Activated CD8-positive, alpha-beta memory T cell treated with anti-CD3 and anti-CD28 coated beads, Interleukin-2, amount 10 ng/mL, durations not matched to agents 7 days and 5 days (primary cell): ENCODE measurements at regions not wholly inside any gene's neighbourhood (a gene's known extent, or its start where the extent isn't known, plus 50 kb on each side); places are given as distances from the start of the nearest gene placed in this dataset.

Source experiments
- ATAC-seq: fragments of 150-1000 bp; cut with Tn5 transposase; one replicate; pipeline ENCODE4 v1.10.0; 2021; ENCODE audit warnings: moderate library complexity
- CTCF ChIA-PET: fragments of 350-600 bp; sonication (Branson Sonifier 250); formaldehyde crosslinking; loops from one replicate; lab custom pipeline; 2021; ENCODE audit warnings: antibody characterized with exemption; lab: Charles Lee
- DNase-seq: peaks from one replicate; pipeline ENCODE4 v3.0.0-alpha.2; 2020
- H3K27ac Mint-ChIP-seq: one replicate; pipeline ENCODE4 v1.8.0; 2021; ENCODE audit warnings: mild to moderate bottlenecking, mixed read lengths
- H3K27me3 Mint-ChIP-seq: one replicate; pipeline ENCODE4 v1.8.0; 2021; ENCODE audit warnings: mixed read lengths
- H3K36me3 Mint-ChIP-seq: one replicate; pipeline ENCODE4 v1.8.0; 2021; ENCODE audit warnings: mild to moderate bottlenecking, mixed read lengths
- H3K4me1 Mint-ChIP-seq: one replicate; pipeline ENCODE4 v1.8.0; 2021; ENCODE audit warnings: mixed read lengths
- H3K4me3 Mint-ChIP-seq: one replicate; pipeline ENCODE4 v1.8.0; 2021; ENCODE audit warnings: mild to moderate bottlenecking, moderate library complexity, mixed read lengths
- H3K9me3 Mint-ChIP-seq: one replicate; pipeline ENCODE4 v1.8.0; 2022; ENCODE audit warnings: low read depth, mixed read lengths

DNA sequence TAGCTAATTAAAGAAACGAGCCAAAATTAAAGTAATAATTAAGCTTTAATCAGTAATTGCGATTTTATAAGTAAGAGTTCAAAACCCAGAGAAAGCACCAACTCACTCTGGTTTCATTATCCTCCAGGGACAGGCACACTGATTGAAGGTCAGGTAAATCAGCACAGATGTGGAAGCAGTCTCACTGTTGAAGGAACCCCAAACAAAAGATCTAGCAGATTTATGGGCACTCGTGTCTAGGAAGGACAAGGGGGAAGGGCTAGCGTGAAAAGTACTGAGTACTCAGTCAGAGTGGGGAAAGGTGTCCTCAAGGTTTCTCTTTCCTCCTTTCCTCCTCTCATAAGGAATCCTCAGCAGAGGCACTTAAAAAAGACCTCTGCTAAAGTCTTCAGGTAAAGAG, 320.1 kb downstream of the PYDC2 start:
- H3K27ac Mint-ChIP-seq, result no peak overlapping the region
- ATAC-seq (no peak), DNase-seq (no peak)
- no peaks in the 10 kb centered on the region for H3K36me3 Mint-ChIP-seq
- CTCF ChIA-PET, result no interaction called here
- no peaks in the 10 kb centered on the region for H3K27me3 Mint-ChIP-seq
- no peaks in the 10 kb centered on the region for H3K4me1 Mint-ChIP-seq
- peaks cover 10% of the 10 kb centered on the region for H3K9me3 Mint-ChIP-seq
- no peak overlapping the region for H3K4me3 Mint-ChIP-seq

DNA sequence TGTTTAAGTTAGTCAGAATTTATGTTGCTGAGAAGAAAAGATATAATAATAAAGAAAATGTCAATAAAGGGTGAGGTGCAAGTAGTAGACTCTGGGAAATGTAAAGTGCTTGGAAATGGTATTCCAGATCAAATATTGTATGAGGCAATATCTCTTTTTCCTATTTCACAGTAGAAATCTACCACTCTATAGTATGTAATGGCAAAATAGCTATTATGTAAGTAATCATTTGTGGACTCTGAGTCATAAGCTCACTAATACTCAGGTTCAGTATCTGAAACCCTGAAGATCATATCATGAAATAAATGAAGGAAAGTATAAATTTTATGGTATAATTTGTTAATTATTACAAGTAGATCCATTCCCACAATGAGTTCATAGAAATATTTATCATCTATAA, 322.1 kb downstream of the PYDC2 start:
- ATAC-seq (no peak), DNase-seq (no peak)
- H3K36me3 Mint-ChIP-seq, result no peaks in the 10 kb centered on the region
- H3K4me3 Mint-ChIP-seq, result no peak overlapping the region
- peaks cover 4% of the 10 kb centered on the region for H3K9me3 Mint-ChIP-seq
- no peaks in the 10 kb centered on the region for H3K27me3 Mint-ChIP-seq
- H3K27ac Mint-ChIP-seq, result no peak overlapping the region
- CTCF ChIA-PET, result no interaction called here
- no peaks in the 10 kb centered on the region for H3K4me1 Mint-ChIP-seq

DNA sequence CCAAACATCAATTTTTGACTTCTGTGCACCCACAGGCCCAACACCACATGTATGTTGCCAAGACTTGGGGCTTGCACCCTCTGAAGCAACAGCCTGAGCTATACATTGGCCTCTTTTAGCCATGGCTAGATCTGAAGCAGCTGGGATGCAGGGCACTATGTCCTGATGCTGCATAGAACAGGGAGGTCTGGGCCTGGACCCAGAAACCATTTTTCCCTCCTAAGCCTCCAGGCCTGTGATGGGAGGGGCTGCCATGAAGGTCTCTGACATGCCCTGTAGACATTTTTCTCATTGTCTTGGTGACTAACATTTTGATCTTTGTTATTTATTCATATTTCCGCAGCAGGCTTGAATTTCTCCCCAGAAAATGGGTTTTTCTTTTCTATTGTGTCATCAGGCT, 330.0 kb downstream of the PYDC2 start:
- H3K9me3 Mint-ChIP-seq, result peaks cover 18% of the 10 kb centered on the region
- H3K27ac Mint-ChIP-seq, result no peak overlapping the region
- CTCF ChIA-PET, result no interaction called here
- no peaks in the 10 kb centered on the region for H3K36me3 Mint-ChIP-seq
- ATAC-seq (no peak), DNase-seq (no peak)
- no peaks in the 10 kb centered on the region for H3K4me1 Mint-ChIP-seq
- no peak overlapping the region for H3K4me3 Mint-ChIP-seq
- H3K27me3 Mint-ChIP-seq, result no peaks in the 10 kb centered on the region

DNA sequence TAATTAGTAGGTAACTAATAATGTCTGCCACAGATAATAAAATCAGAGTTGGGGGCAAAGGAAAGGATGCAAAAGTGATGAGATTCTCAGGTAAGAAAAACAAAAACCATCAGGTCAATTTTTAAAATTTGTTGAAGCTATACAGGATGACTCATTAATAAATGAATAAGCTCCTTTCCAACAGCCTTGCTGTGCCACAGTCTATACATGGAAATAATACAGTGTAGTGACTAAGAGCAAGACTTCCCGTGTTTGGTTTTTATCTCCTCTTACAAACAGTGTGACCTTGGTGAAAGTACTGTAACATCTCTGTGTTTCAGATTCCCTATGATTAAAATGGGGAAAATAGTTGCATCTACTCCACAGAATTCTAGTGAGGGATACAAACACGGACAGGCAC, 331.6 kb downstream of the PYDC2 start:
- H3K36me3 Mint-ChIP-seq, result no peaks in the 10 kb centered on the region
- no peak overlapping the region for H3K4me3 Mint-ChIP-seq
- DNase-seq (no peak), ATAC-seq (no peak)
- H3K27ac Mint-ChIP-seq, result no peak overlapping the region
- H3K4me1 Mint-ChIP-seq, result no peaks in the 10 kb centered on the region
- H3K27me3 Mint-ChIP-seq, result no peaks in the 10 kb centered on the region
- H3K9me3 Mint-ChIP-seq, result peaks cover 21% of the 10 kb centered on the region
- CTCF ChIA-PET, result no interaction called here

DNA sequence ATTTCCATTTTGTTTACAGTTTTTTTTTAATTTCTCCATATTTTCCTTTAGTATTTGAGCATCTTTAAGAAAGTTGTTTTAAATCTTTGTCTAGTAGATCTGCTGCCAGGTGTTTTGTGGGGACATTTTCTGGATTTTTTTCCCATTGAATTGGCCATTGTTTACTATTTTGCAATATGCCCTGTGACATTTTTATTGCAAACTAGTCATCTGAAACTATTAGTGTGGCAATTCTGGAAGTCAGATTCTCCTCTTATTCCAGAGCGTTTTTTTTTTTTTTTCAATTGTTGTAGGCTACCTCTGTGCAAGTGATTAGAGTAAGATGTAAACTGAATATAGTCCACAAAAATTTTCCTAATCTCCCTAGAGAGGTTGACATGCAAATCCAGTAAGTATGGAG, 334.2 kb downstream of the PYDC2 start:
- ATAC-seq, result no peak
- H3K27ac Mint-ChIP-seq, result no peak overlapping the region
- H3K4me1 Mint-ChIP-seq, result no peaks in the 10 kb centered on the region
- H3K36me3 Mint-ChIP-seq, result no peaks in the 10 kb centered on the region
- no peaks in the 10 kb centered on the region for H3K27me3 Mint-ChIP-seq
- CTCF ChIA-PET, result no interaction called here
- H3K4me3 Mint-ChIP-seq, result no peak overlapping the region
- no peak for DNase-seq
- peaks cover 16% of the 10 kb centered on the region for H3K9me3 Mint-ChIP-seq

DNA sequence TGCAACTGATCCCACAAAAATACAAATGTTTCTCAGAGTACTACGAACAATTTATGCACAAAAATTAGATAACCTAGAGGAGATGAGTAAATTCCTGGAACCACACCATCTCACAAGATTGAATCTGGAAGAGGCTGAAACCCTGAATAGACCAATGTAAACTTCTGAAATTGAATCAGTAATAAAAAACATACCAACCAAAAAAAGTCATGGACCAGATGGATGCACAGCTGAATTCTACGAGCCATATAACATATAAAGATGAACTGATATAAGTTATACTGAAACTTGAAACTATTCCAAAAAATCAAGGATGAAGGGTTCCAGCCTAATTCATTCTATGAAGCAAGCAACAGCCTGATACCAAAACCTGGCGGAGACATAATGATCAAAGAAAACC, 336.3 kb downstream of the PYDC2 start:
- H3K4me3 Mint-ChIP-seq, result no peak overlapping the region
- peaks cover 12% of the 10 kb centered on the region for H3K9me3 Mint-ChIP-seq
- CTCF ChIA-PET, result no interaction called here
- ATAC-seq (no peak), DNase-seq (no peak)
- H3K36me3 Mint-ChIP-seq, result no peaks in the 10 kb centered on the region
- no peak overlapping the region for H3K27ac Mint-ChIP-seq
- no peaks in the 10 kb centered on the region for H3K4me1 Mint-ChIP-seq
- no peaks in the 10 kb centered on the region for H3K27me3 Mint-ChIP-seq

DNA sequence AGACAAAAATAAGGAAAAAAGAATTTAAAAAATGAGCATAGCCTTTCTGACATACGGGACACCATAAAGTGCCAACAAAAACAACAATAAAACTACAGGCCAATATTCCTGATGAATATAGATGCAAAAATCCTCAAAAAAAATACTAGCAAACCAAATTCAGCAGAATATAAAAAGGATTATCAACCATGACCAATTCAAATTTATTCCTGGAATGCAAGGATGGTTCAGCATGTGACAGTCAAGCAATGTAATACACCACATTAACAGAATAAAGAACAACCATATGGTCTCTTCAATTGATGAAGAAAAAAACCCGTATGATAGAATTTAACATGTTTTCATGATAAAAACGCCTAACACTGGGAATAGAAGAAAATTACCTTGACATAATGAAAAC, 341.7 kb downstream of the PYDC2 start:
- no peaks in the 10 kb centered on the region for H3K4me1 Mint-ChIP-seq
- no peak overlapping the region for H3K4me3 Mint-ChIP-seq
- H3K36me3 Mint-ChIP-seq, result no peaks in the 10 kb centered on the region
- H3K27me3 Mint-ChIP-seq, result no peaks in the 10 kb centered on the region
- no peak for ATAC-seq
- no peak for DNase-seq
- peaks cover 13% of the 10 kb centered on the region for H3K9me3 Mint-ChIP-seq
- H3K27ac Mint-ChIP-seq, result no peak overlapping the region
- CTCF ChIA-PET, result no interaction called here

DNA sequence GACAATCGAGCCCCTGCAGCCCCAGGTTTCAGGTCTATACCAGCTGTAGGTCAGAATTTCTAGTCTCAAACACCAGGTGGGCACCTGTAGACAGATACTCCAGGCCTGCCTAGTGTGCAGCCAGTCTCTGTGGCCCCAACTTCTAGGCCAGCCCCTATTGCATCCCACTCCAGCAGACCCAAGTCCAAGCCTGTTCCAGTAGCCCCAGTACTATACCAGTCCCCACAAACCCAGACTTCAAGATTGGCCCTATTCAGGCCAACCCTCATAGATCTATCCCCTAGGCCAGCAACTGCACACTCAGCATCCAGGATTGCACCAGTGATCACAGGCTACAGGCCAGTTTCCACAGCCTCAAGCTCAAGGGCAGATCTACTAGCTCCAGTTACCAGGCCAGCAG, 344.0 kb downstream of the PYDC2 start:
- CTCF ChIA-PET, result no interaction called here
- Mint-ChIP-seq H3K9me3 (peaks cover 15% of the 10 kb centered on the region), H3K27me3 (no peaks in the 10 kb centered on the region), H3K4me3 (no peak overlapping the region), H3K4me1 (no peaks in the 10 kb centered on the region), H3K36me3 (no peaks in the 10 kb centered on the region), H3K27ac (no peak overlapping the region)
- DNase-seq, result no peak
- ATAC-seq, result no peak

DNA sequence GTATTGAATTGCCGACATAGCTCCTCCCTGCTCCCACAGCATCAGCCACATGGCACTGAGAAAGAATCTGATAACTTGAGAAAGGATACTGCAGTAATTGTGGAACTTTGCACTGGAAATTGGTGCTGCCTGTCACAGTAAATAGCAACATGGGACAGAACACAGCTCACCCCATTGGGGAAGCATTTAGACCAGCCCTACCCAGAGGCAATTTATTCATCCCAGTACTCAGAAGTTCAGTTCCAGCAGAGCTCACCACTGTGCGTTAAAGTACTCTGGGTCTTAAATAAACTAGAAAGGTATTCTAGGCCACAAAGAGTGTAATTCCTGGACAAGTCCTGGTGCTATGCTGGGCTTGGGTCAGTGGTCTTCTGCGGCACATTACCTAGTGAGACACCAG, 347.1 kb downstream of the PYDC2 start:
- Mint-ChIP-seq H3K4me3 (no peak overlapping the region), H3K27me3 (no peaks in the 10 kb centered on the region), H3K27ac (no peak overlapping the region), H3K4me1 (no peaks in the 10 kb centered on the region), H3K36me3 (no peaks in the 10 kb centered on the region), H3K9me3 (peaks cover 10% of the 10 kb centered on the region)
- DNase-seq, result no peak
- ATAC-seq, result no peak
- CTCF ChIA-PET, result no interaction called here

DNA sequence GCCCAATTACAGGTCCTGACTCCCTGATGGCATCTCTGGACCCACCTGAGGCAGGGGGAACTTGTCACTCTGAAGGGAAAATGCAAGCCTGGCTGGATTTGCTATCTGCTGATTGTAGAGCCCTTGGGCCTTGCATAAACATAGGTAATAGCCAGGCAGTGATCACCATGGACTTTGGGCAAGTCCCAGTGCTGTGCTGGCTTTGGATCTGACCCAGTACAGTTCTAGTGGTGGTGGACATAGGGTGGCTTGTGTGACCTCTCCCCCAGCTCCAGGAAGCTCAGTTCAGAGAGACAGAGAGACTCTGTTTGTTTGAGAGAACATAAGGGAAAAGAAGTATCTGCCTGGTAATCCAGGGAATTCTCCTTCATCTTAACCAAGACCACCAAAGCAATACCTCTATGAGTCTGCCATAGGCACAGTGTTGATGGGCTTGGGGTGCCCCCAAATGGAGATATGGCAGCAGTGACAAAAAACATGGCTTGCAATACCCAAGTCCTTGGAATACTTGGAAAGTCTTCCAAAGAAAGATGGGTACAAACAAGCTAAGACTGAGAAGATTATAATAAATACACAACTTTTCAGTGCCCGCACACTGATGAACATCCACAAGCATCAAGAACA, 348.5 kb downstream of the PYDC2 start:
- no peaks in the 10 kb centered on the region for H3K27me3 Mint-ChIP-seq
- no peak for DNase-seq
- CTCF ChIA-PET, result no interaction called here
- ATAC-seq, result no peak
- H3K4me3 Mint-ChIP-seq, result no peak overlapping the region
- H3K4me1 Mint-ChIP-seq, result no peaks in the 10 kb centered on the region
- no peak overlapping the region for H3K27ac Mint-ChIP-seq
- no peaks in the 10 kb centered on the region for H3K36me3 Mint-ChIP-seq
- H3K9me3 Mint-ChIP-seq, result peaks cover 7% of the 10 kb centered on the region

DNA sequence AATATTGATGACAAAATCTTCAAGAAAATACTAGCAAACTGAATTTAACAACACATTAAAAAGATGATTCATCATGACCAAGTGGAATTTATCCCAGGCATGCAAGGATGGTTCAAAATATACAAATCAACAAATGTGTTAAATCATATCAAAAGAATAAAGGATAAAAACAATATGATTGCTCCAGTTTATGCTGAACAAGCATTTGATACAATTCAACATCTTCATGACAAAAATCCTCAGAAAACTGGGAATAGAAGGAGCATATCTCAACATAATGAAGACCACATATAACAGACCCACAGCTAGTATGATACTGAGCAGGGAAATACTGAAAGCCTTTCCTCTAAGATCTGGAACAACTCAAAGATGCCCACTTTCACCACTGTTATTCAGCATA, 352.3 kb downstream of the PYDC2 start:
- Mint-ChIP-seq H3K36me3 (no peaks in the 10 kb centered on the region), H3K27me3 (no peaks in the 10 kb centered on the region), H3K9me3 (peaks cover 5% of the 10 kb centered on the region), H3K4me1 (no peaks in the 10 kb centered on the region), H3K27ac (no peak overlapping the region), H3K4me3 (no peak overlapping the region)
- CTCF ChIA-PET, result no interaction called here
- DNase-seq (no peak), ATAC-seq (no peak)

DNA sequence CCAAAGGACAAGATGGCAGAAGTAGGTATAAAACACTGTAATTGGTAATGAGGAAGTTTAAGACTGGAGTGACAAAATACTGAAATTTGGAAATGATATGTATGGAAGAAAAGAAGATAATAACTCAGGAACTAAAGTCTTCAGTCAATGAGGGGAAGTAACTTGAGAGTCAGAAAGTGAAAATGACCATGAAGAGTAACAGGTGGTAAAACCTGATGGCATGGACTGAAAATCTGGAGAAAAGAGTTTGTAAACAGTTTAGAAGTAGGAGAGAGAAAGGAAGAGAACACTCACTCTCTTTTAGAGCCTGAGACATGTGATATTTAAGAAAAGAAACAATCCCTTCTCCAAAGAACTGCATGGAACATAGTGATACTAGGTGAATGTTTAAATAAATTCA, 387.9 kb downstream of the PYDC2 start:
- H3K4me1 Mint-ChIP-seq, result no peaks in the 10 kb centered on the region
- DNase-seq, result no peak
- CTCF ChIA-PET, result no interaction called here
- no peaks in the 10 kb centered on the region for H3K27me3 Mint-ChIP-seq
- H3K9me3 Mint-ChIP-seq, result peaks cover 2% of the 10 kb centered on the region
- H3K27ac Mint-ChIP-seq, result no peak overlapping the region
- H3K4me3 Mint-ChIP-seq, result no peak overlapping the region
- H3K36me3 Mint-ChIP-seq, result no peaks in the 10 kb centered on the region
- ATAC-seq, result no peak

DNA sequence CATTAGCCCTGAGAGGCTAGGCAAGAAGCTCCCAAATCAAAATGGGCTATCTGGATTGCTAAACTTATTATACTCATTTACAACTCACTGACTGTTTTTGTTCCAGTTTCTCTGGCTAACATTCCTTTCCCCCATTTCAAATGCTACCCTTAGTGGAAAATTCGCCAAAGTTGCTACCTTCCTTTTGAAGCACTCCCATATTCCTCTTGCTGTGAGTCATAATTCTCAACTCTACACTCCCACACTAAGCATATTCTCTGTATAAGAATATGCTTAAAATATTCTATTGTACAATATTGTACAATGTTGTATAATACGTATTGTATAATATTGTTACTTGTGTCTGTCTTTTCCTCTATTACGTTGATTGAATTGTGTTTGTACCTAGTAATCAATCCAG, 398.6 kb downstream of the PYDC2 start:
- CTCF ChIA-PET, result interaction anchor here (0.7 kb wide), 1 partner anchor 1097 kb away, joined by 3 read pairs; no protein-coding TSS in a partner anchor
- H3K4me1 Mint-ChIP-seq, result no peaks in the 10 kb centered on the region

DNA sequence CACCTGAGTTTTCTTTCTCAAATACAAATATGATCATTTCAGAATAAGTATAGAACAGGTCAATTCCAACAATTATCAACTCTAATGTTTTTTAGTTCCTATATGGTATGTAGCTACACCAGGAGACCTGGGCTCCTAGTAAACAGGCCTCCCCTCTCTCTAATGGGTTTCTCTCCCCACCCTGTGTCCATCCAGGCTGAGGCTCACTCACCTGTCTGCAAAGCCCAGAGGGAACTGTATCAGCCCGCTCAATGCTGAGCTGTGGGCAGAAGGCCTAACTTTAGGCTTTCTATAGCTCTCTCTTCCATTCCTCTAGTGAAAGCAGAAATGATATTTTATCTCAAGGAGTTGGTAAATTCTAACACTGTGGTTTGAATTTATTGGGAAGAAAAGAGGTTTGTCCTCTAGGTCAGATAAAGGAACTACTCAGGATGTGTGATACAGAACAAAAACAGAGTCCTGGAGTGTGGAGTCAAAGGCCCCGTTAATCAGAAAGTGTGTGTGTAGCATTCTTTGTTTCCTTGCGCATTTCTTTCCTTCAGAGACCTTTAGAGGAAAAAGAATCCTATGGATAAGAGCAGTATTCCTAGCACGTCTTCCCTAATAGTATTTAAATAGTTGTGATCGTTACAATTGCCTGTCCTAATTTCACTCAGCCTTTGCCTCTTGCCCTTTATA, 408.9 kb downstream of the PYDC2 start:
- H3K27me3 Mint-ChIP-seq, result no peaks in the 10 kb centered on the region
- peaks cover 6% of the 10 kb centered on the region for H3K9me3 Mint-ChIP-seq
- CTCF ChIA-PET, result no interaction called here
- H3K36me3 Mint-ChIP-seq, result no peaks in the 10 kb centered on the region
- DNase-seq (no peak), ATAC-seq (no peak)
- H3K4me1 Mint-ChIP-seq, result no peaks in the 10 kb centered on the region
- H3K27ac Mint-ChIP-seq, result no peak overlapping the region
- no peak overlapping the region for H3K4me3 Mint-ChIP-seq

More for the DNA sequence above, 398.6 kb downstream of the PYDC2 start:
- Mint-ChIP-seq H3K4me3 (no peak overlapping the region), H3K27me3 (no peaks in the 10 kb centered on the region), H3K9me3 (peaks cover 6% of the 10 kb centered on the region), H3K36me3 (no peaks in the 10 kb centered on the region), H3K27ac (no peak overlapping the region)
- no peak for DNase-seq
- ATAC-seq, result no peak
